ENCODE measurements at regions not wholly inside any gene's neighbourhood (a gene's known extent, or its start where the extent isn't known, plus 50 kb on each side); places are given as distances from the start of the nearest gene placed in this dataset.

DNA sequence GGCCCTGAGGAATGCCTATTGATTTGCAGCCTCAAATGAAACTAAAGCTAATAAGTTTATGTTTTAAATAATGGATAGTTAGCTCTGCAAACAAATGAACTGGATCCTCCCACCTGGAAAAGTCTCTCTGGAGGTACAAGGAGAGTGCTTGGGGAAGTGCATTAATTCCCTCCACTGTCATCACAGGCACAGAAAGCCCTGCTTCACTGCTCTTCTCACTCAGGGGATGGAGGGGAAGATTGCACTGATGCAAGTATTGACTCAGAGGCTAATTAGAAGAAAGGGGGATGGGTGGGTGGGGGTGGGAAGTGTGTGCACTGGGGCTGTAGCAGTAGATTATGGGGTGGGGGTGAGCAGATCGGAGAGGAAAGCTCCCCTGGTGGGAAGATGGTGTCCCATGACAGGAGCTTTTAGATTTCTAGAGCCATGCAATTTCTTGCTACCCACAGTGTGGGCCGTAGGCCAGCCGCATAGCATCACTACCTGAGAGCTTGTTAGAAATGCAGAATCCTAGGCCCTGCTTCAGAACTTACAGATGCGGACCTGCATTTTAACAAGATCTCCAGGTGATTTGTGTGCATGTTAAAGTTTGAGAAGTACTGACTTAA is 163.9 kb downstream of the HIPK3 start:
- TF ChIP-seq, protein P1, sequence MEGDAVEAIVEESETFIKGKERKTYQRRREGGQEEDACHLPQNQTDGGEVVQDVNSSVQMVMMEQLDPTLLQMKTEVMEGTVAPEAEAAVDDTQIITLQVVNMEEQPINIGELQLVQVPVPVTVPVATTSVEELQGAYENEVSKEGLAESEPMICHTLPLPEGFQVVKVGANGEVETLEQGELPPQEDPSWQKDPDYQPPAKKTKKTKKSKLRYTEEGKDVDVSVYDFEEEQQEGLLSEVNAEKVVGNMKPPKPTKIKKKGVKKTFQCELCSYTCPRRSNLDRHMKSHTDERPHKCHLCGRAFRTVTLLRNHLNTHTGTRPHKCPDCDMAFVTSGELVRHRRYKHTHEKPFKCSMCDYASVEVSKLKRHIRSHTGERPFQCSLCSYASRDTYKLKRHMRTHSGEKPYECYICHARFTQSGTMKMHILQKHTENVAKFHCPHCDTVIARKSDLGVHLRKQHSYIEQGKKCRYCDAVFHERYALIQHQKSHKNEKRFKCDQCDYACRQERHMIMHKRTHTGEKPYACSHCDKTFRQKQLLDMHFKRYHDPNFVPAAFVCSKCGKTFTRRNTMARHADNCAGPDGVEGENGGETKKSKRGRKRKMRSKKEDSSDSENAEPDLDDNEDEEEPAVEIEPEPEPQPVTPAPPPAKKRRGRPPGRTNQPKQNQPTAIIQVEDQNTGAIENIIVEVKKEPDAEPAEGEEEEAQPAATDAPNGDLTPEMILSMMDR (IDR thresholded peaks at IDR 0.05) = no peak
- no peak for TF ChIP-seq POLR2A (IDR thresholded peaks at IDR 0.05)

Measured in adrenal gland (tissue), 5 donors.